Transverse colon (tissue), 4 donors: ENCODE measurements at regions not wholly inside any gene's neighbourhood (a gene's known extent, or its start where the extent isn't known, plus 50 kb on each side); places are given as distances from the start of the nearest gene placed in this dataset.

Experiments used
- DNase-seq: peaks from one replicate; pipeline ENCODE4 v3.0.0-alpha.2; 2019
- H3K27ac ChIP-seq, 4 donors: fragments of 200-600 bp; sonication (generic); 2 replicates each; pipeline ENCODE4 v1.5.1; 2016 to 2018; ENCODE audit warnings: inconsistent platforms in 4 of 4
- H3K27me3 ChIP-seq: fragments of 200-600 bp; sonication (generic); 2 replicates; pipeline ENCODE4 v1.5.1; 2017; ENCODE audit warnings: inconsistent platforms
- H3K36me3 ChIP-seq, 4 donors: fragments of 200-600 bp; sonication (generic); 2 replicates each; pipeline ENCODE4 v1.5.1; 2017 to 2019; ENCODE audit warnings: inconsistent platforms in 4 of 4
- H3K4me1 ChIP-seq, 4 donors: fragments of 200-600 bp; sonication (generic); 2 replicates each; pipeline ENCODE4 v1.5.1; 2017 to 2020; ENCODE audit warnings: inconsistent platforms in 4 of 4
- H3K4me3 ChIP-seq, 4 donors: fragments of 200-600 bp; sonication (generic); 1 replicate in 1 of 4; 2 replicates in 3 of 4; pipeline versions ENCODE4 v1.5.1 to v1.6.1; 2017 to 2019; ENCODE audit warnings: inconsistent platforms in 4 of 4
- H3K9me3 ChIP-seq, 2 donors: fragments of 200-600 bp; sonication (generic); 2 replicates each; pipeline ENCODE4 v1.5.1; 2017 to 2019; ENCODE audit warnings: inconsistent platforms in 2 of 2
- CTCF ChIP-seq, 5 experiments: fragments of 200-600 bp in 3 of 5; fragments of 450-650 bp in 2 of 5; sonication (generic) in 3 of 5; IDR thresholded peaks; 1 replicate in 2 of 5; 2 replicates in 3 of 5; pipeline ENCODE4 v1.5.1; 2016 to 2017; ENCODE audit warnings: antibody characterized with exemption in 5 of 5, inconsistent platforms in 3 of 5, mild to moderate bottlenecking in 2 of 5, moderate library complexity in 1 of 5
- EP300 ChIP-seq: sonication (generic); formaldehyde crosslinking; IDR thresholded peaks from one replicate; pipeline ENCODE4 v1.6.1; 2017; ENCODE audit warnings: antibody characterized with exemption, low read depth
- POLR2A ChIP-seq: fragments of 450-650 bp; IDR thresholded peaks from one replicate; pipeline ENCODE4 v1.6.1; 2016; ENCODE audit warnings: antibody characterized with exemption, mild to moderate bottlenecking, moderate library complexity
- POLR2AphosphoS5 ChIP-seq, 3 donors: sonication (generic); formaldehyde crosslinking; IDR thresholded peaks; one replicate each; pipeline ENCODE4 v1.6.1; 2016; ENCODE audit warnings: antibody characterized with exemption in 3 of 3
- WGBS, 2 donors: methylation state at CpG; one replicate each; pipeline ENCODE4 v1.1.5; 2018; ENCODE audit warnings: low coverage in 1 of 2; 5-methylcytosine and 5-hydroxymethylcytosine counted together
- in situ Hi-C, 4 donors: fragments of 200-750 bp; cut with MboI; loops; one replicate each; pipeline versions ENCODE4 v1.15.0 to v1.15.1; 2017; ENCODE audit warnings: low sequenced_read_pairs in 3 of 4, low pct_ligation_motif_present in 1 of 4, low pct_unique_long_range_greater_than_20kb in 1 of 4
- intact Hi-C: fragments of 100-400 bp; cut with DNase I; formaldehyde crosslinking; loops from one replicate; pipeline ENCODE4 v1.15.1; 2023; ENCODE audit warnings: low total_unique reads

GRCh38 chr14:54310851-54311228 lies 86.0 kb upstream of the CDKN3 start:
- H3K9me3 ChIP-seq, result no peaks in the 10 kb centered on the region
- in situ Hi-C loops (no loop called here), intact Hi-C loops (no loop called here)
- no peaks in the 10 kb centered on the region for H3K36me3 ChIP-seq
- H3K4me1 ChIP-seq, result no peaks in the 10 kb centered on the region
- 72 to 85% methylated on average over 2 of the region's 2 CpGs for WGBS, 2 donors
- DNase-seq, result no peak
- H3K4me3 ChIP-seq, result no peak overlapping the region
- H3K27ac ChIP-seq, result no peak overlapping the region
- no peaks in the 10 kb centered on the region for H3K27me3 ChIP-seq
- no peak for TF ChIP-seq POLR2AphosphoS5 (IDR thresholded peaks at IDR 0.05)
- no peak for TF ChIP-seq CTCF (IDR thresholded peaks at IDR 0.05)
- no peak for TF ChIP-seq EP300
- TF ChIP-seq POLR2A, result no peak

GRCh38 chr14:54312166-54312801 lies 84.5 kb upstream of the CDKN3 start:
- H3K27me3 ChIP-seq, result no peaks in the 10 kb centered on the region
- DNase-seq, result no peak
- no peaks in the 10 kb centered on the region for H3K4me1 ChIP-seq
- WGBS, 2 donors, result 80 to 86% methylated on average over 1 to 3 of the region's 3 CpGs
- intact Hi-C loops, result no loop called here
- no peak overlapping the region for H3K4me3 ChIP-seq
- TF ChIP-seq POLR2AphosphoS5 (IDR thresholded peaks at IDR 0.05) (no peak), CTCF (IDR thresholded peaks at IDR 0.05) (no peak), POLR2A (no peak), EP300 (no peak)
- H3K9me3 ChIP-seq, result no peaks in the 10 kb centered on the region
- H3K27ac ChIP-seq, result no peak overlapping the region
- no peaks in the 10 kb centered on the region for H3K36me3 ChIP-seq
- in situ Hi-C loops, result no loop called here

GRCh38 chr14:54314365-54315104 lies 82.3 kb upstream of the CDKN3 start:
- Histone ChIP-seq H3K36me3 (no peaks in the 10 kb centered on the region), H3K4me3 (no peak overlapping the region), H3K27me3 (no peaks in the 10 kb centered on the region), H3K4me1 (no peaks in the 10 kb centered on the region), H3K9me3 (no peaks in the 10 kb centered on the region), H3K27ac (no peak overlapping the region)
- in situ Hi-C loops (no loop called here), intact Hi-C loops (no loop called here)
- 69 to 78% methylated on average over 10 to 11 of the region's 11 CpGs for WGBS, 2 donors
- no peak for TF ChIP-seq CTCF (IDR thresholded peaks at IDR 0.05)
- TF ChIP-seq POLR2AphosphoS5 (IDR thresholded peaks at IDR 0.05), result no peak
- TF ChIP-seq POLR2A, result no peak
- TF ChIP-seq EP300, result no peak
- DNase-seq, result no peak

- 97 to 98% methylated on average over 5 to 10 of the region's 10 CpGs for WGBS, 2 donors
These were observed 80.2 kb upstream of the CDKN3 start for GRCh38 chr14:54316652-54317051.

More at GRCh38 chr14:54316652-54317051, 80.2 kb upstream of the CDKN3 start:
- intact Hi-C loops, result no loop called here
- no peak overlapping the region for H3K4me3 ChIP-seq
- TF ChIP-seq POLR2AphosphoS5 (IDR thresholded peaks at IDR 0.05) (no peak), CTCF (IDR thresholded peaks at IDR 0.05) (no peak), POLR2A (no peak), EP300 (no peak)
- H3K9me3 ChIP-seq, result no peaks in the 10 kb centered on the region
- no peaks in the 10 kb centered on the region for H3K27me3 ChIP-seq
- no peak for DNase-seq
- in situ Hi-C loops, result no loop called here
- no peaks in the 10 kb centered on the region for H3K36me3 ChIP-seq
- H3K4me1 ChIP-seq, result no peaks in the 10 kb centered on the region
- H3K27ac ChIP-seq, result no peak overlapping the region
